Smooth muscle cell of the brain vasculature (primary cell): ENCODE measurements at regions not wholly inside any gene's neighbourhood (a gene's known extent, or its start where the extent isn't known, plus 50 kb on each side); places are given as distances from the start of the nearest gene placed in this dataset.

ENCODE experiments used
- DNase-seq: peaks from one replicate; pipeline ENCODE4 v3.0.0-alpha.2; 2012; ENCODE audit warnings: low read depth, low spot score

GRCh38 chr3:159843840-159844730 lies 144.6 kb upstream of the IL12A start:
- DNase-seq = no peak

- DNase-seq = no peak
These were observed 143.8 kb upstream of the IL12A start for GRCh38 chr3:159844801-159845261.

- no peak for DNase-seq
These were observed 142.9 kb upstream of the IL12A start for GRCh38 chr3:159845737-159846136.

- no peak for DNase-seq
These were observed 142.4 kb upstream of the IL12A start for GRCh38 chr3:159846255-159846654.

GRCh38 chr3:159848348-159849118 lies 140.1 kb upstream of the IL12A start:
- no peak for DNase-seq

- no peak for DNase-seq
These were observed 138.2 kb upstream of the IL12A start for GRCh38 chr3:159850481-159850880.

- DNase-seq = no peak
These were observed 136.4 kb upstream of the IL12A start for GRCh38 chr3:159852266-159852665.

GRCh38 chr3:159852821-159853505 lies 135.7 kb upstream of the IL12A start:
- DNase-seq = no peak

GRCh38 chr3:159853506-159853864 lies 135.2 kb upstream of the IL12A start:
- no peak for DNase-seq

GRCh38 chr3:159854500-159855124 lies 134.0 kb upstream of the IL12A start:
- no peak for DNase-seq

- DNase-seq = no peak
These were observed 132.9 kb upstream of the IL12A start for GRCh38 chr3:159855599-159856346.

GRCh38 chr3:159856590-159857104 lies 132.0 kb upstream of the IL12A start:
- no peak for DNase-seq

GRCh38 chr3:159857840-159858239 lies 130.8 kb upstream of the IL12A start:
- DNase-seq = no peak

GRCh38 chr3:159858650-159859049 lies 130.0 kb upstream of the IL12A start:
- no peak for DNase-seq

GRCh38 chr3:159859424-159859823 lies 129.2 kb upstream of the IL12A start:
- no peak for DNase-seq

- no peak for DNase-seq
These were observed 128.8 kb upstream of the IL12A start for GRCh38 chr3:159859836-159860235.

- DNase-seq = no peak
These were observed 128.1 kb upstream of the IL12A start for GRCh38 chr3:159860269-159861116.

GRCh38 chr3:159861369-159861987 lies 127.2 kb upstream of the IL12A start:
- no peak for DNase-seq

GRCh38 chr3:159865041-159865579 lies 123.5 kb upstream of the IL12A start:
- no peak for DNase-seq
